Thyroid gland (tissue), 4 donors: ENCODE measurements at regions not wholly inside any gene's neighbourhood (a gene's known extent, or its start where the extent isn't known, plus 50 kb on each side); places are given as distances from the start of the nearest gene placed in this dataset.

Experiments used
- CTCF ChIP-seq, 6 experiments: fragments of 200-600 bp in 3 of 6; fragments of 450-650 bp in 3 of 6; sonication (generic) in 3 of 6; IDR thresholded peaks; one replicate each; pipeline ENCODE4 v1.5.1; 2016 to 2019; ENCODE audit warnings: antibody characterized with exemption in 6 of 6, mild to moderate bottlenecking in 2 of 6, inconsistent platforms in 1 of 6, moderate library complexity in 1 of 6
- POLR2A ChIP-seq, 2 donors: fragments of 450-650 bp; IDR thresholded peaks; one replicate each; pipeline ENCODE4 v1.6.1; 2017; ENCODE audit warnings: antibody characterized with exemption in 2 of 2, mild to moderate bottlenecking in 2 of 2, moderate library complexity in 1 of 2

DNA sequence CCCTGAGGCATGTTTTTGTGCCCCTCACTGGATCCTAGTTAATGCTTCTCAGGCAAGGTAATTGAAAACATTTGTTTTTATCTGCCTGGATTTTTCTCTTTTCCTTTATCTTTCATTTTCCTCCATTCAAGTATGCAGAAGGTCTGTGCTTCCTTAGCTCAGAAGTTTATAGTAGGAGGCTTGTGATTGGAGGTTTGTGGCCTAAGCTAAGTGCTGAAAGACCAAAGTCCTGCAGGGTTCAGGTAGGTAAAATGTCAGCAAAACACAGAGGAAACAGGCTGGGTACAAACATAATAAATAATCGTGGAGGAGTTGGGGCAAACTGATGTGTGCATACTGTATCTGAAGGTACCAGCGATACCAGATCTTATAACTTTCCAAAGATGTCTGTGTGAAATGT, 230.9 kb upstream of the KLF4 start:
- no peak for TF ChIP-seq POLR2A (IDR thresholded peaks at IDR 0.05)
- no peak for TF ChIP-seq CTCF (IDR thresholded peaks at IDR 0.05)
